DMS153 (cell line): ENCODE measurements at regions not wholly inside any gene's neighbourhood (a gene's known extent, or its start where the extent isn't known, plus 50 kb on each side); places are given as distances from the start of the nearest gene placed in this dataset.

Experiments
- DNase-seq: peaks from one replicate; lab custom pipeline; 2025; lab: John Stamatoyannopoulos, UW

DNA sequence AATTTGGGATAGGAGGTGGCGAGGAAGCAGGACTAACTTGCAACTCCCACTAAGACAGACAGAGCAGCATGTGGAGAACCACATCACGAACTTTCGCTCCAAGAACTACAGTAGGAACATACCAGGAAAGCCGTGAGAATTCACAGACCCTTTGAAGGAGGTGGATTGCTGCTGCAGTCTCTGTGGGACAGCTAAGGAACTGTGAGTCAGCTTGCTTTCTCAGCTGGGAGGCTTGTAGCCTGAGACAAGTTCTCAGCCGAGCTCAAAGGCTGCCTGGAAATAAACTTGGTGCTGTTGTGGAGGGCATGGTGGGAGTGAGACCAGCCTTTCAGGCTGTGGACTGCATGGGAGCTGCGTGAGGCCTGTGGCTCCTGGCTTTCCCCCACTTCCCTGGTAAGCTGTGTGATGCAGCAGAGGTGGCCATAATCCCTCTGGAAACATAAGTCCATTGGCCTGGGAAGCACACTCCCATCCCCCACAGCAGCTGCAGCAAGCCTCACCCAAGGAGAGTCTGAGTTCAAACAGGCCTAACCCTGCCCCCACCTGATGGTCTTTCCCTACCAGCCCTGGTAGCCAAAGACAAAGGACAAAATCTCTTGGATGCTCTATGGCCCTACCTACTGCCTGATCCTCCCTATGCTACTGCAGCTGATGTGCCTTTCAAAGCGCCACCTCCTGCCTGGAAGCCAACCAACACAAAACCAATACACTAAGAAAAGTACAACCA is 441.1 kb upstream of the HTR2A start:
- DNase-seq, result no peak

DNA sequence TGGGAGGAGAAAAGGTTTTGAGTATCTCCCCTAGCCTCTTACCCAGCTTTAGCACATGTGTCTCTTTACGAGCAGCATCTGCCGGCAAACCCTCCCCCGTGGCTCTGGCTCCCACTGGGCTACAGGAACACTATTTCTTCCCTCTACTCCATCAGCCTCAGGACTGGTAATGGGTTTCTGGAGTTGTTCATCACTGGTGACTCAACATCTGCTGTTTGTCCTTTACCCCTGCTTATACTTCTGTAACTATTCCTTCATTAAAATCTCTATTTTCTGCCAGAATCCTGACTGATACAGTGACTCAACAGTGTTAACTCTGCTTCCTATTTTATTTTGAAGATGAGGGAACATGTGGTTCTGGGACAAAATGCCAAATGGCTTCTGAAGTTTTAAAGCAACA is 437.3 kb upstream of the HTR2A start:
- no peak for DNase-seq

DNA sequence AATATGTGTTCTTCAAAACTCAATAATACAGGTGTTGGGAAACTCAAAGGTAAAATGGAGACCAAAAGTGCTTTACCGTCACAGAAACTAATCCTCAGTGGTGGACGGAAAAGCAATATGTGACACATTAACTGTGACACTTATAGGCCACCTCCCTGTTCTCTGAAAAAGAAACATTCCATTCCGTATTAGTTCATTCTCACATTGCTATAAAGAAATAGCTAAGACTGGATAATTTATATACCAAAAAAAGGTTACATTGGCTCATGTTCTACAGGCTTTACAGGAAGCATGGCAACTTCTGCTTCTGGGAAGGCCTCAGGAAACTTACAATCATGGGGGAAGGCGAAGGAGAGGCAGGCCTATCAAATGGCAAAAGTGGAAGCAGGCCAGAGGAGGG is 435.3 kb upstream of the HTR2A start:
- DNase-seq, result no peak

DNA sequence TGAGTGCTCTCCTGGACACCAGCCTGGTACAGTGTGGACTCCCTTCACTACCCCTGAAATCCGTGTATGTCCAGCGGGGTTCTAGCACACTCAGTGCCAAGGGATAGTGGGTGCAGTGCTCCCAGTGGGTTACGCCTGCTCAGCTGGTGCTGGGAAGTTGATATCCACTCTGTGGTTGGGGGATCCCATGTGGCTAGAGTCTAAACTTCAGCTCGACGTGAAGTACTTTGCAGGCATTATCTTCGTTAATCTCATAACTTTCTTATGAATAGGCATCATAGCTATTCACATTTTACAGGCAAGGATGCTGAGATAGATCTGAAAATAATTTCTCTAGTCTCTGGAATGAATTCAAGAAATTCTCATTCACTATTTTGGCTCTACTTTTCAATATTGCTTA is 433.2 kb upstream of the HTR2A start:
- DNase-seq, result no peak

DNA sequence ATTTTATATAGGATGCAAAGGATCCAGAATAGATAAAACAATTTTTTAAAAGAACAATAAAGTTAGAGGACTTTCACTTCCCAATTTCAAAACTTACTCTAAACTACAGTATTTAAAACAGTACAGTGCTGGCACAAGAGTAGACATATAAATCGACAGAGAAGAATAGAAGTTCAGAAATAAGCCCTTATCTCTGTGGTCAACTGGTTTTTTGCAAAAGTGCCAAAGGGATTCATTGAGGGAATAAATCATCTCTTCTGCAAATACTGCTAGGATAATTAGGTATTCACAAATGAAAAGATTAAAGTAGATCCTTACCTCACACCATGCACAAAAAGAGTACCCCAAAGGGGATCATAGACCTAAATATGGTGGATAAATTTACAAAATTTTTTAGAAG is 431.0 kb upstream of the HTR2A start:
- DNase-seq, result no peak

DNA sequence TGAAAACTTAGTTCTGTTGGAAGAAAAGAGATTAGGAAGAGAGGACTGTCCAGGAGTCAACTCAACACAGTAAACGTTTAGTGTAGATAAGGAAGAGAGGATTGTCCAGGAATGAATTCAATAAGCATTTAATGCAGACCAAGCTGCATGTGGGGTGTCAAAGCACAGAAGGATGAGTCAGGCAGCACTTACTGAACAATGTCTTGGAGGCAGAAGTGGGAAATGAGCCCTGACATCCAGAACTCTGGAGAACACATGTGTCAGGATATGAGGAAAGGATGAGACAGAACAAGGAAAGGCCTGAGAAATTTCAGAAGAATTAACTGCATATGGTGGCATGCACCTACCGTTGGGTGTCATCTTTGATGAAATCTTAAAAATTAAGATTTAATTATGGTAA is 429.2 kb upstream of the HTR2A start:
- no peak for DNase-seq

DNA sequence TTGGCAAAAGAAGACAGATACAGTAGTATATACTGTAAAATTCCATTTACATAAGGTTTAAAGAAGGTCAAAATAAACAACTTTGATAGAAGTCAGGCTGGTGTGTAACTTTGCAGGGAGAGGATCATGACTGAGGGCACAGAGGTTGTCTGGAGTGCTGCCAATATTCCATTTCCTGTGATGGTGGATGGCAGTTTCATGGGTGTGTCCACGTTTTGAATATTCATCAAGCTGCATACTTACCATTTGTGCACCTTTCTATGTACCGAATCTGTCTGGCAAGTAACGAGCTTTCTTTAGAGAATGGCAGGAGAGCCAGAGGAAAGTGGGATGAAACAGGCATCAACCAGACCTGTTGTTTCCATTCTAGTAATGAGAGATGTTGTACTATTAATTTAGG is 420.5 kb upstream of the HTR2A start:
- DNase-seq, result no peak

DNA sequence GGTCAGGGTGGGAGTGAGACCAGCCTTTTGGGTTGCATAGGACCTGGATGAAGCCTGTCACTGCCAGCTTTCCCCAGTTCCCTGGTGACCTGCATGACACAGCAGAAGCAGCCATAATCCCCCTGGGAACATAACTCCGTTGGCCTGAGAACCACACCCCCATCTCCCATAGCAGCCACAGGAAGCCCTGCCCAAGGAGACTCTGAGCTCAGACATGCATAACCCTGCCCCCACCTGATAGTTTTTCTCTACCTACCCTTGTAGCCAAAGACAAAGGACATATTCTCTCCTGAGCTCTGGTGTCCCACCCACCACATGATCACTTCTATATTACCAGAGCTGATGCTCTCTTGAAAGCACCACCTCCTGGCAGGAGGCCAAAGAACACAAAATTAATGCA is 413.5 kb upstream of the HTR2A start:
- DNase-seq, result no peak

DNA sequence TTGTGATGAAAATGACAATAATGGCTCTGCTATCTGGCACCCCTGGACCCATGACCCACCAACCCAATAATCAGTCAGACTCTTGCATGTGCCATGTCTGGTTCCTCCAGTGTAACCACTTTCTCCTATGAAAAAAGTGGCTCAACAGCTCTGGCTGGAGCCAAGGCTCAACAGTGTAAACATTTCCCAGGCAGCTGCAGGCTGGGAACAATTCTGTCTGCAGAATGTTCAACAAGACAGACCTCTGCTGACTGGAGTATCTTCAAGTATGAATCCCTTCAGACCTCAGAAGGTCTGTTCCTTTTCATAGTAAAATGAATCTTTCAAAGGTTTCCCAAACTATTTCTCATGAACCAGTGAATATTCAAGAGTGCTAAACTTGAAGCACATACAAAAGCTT is 410.1 kb upstream of the HTR2A start:
- DNase-seq, result no peak

DNA sequence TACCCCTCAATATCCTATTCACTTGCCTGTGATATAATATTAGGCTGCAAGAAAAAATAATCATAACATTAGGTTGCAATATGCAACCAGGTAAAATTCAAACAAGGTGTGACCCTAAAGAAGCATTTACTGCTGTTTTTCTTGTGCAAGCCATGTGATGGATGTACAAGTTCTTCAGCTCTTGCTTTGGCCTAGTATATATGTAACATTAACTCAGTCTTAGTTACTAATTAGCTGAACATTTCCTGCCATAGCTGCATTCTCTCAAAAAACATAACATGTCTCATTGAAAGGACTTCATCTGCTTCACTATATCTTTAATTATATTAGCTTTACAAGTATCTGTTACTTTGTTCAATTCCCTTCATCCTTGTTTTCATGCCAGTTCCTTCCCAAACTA is 406.8 kb upstream of the HTR2A start:
- DNase-seq, result no peak

DNA sequence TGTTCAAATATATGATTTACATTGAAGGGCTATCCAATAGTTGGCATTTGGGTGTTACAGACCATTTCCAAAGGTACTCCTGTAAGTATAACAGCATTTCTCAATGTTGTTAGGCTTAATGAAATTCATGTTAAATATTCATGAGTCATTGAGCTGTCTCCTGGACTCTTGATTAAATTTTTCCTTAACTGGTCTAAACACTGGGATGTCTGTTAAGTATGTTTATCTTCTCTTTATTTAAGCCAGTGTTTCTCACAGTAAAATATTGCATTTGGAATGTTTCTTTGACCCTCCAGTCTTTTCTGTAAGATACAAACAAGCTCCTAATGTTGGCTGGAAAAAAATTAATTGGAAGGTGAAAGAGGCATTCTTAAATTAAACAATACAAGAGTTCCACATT is 402.5 kb upstream of the HTR2A start:
- no peak for DNase-seq

DNA sequence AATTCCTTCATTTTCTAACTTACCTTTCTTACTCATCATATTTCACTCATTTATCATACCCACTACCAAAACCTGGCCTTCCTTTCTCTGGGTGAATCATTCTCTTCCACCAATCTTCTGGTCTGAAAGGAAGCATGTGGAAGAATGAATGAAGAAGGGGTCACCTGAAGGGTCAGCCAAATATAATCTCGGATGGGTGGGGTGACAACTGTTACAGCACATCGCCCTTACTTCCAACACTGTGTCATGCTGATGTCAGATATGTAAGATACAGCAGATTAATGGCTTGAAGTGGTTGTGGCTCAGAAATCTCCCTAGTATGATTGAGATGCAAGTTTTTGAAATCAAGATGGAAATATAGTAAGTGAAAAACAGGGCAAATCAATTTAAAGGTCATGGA is 401.7 kb upstream of the HTR2A start:
- no peak for DNase-seq

DNA sequence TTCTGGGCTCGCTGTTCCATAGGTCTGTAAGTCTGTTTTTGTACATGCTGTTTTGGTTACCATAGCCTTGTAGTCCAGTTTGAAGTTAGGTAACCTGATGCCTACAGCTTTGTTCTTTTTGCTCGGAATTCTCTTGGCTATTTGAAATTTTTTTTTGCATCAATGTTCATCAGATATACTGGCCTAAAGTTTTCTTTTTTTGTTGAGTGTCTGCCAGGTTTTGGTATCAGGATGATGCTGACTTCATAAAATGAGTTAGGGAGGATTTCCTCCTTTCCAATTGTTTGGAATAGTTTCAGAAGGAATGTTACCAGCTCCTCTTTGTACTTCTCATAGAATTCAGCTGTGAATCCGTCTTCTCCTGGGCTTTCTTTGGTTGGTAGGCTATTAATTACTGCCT is 397.8 kb upstream of the HTR2A start:
- no peak for DNase-seq

DNA sequence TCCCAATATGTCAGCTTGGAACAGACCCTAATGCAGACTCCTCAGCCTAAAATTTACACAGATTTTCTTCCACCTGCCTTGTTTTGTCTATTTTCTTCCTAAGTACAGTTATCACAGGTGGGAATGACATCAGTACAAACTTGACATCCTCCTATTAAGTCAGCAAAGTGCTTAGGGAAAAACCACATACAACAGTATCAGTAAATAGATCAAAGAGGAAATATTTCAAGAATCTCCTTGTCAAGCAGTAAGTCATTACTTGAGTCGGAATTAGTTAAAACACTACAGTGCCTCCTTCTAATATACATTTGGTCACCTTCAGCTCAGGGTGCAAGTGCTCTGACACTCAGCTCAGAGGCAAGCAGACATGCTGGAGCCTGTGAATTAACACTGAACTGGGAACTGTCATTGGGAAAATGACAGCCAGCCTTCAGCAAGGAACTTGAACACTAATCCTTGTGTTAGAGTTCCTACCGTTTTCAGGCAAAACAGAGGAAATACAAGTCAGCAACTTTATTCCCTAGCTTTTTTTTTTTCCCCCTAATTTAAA is 394.3 kb upstream of the HTR2A start:
- no peak for DNase-seq

DNA sequence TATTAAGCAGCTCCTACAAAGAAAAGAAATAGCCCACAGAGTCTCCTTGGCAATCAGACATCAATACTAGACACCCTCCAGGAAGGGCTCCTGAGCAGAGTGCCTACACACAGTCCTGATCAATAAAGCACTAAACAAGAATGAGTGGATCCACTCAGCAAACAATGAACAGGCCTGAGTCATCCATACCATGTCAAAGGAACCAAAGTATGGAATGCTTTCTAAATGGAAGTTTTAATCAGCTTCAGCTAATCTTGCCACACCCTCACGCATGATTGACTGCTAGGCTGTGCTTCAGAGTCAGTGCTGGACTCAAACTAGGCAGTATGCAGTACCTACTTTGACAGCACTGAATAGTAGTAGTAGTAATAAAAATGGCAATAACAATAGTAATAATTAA is 392.7 kb upstream of the HTR2A start:
- no peak for DNase-seq

DNA sequence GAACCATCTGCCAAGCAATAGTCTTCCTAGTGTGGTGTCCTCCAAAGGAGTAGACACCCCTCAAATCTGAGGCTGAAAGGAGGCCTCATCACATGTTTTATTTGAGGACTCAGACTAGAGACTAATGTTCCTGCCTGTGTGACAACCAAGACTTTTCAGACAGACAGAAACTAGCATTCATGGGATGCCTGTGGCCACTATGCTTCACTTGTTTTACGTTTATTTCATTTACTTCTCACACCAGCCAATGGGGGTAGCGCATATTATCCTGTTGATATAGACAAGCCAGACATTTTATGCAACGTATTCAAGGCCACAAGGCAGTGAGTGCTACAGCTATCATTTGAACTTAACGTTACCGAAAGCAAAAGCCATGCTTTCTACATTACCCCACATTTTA is 391.7 kb upstream of the HTR2A start:
- DNase-seq, result no peak

DNA sequence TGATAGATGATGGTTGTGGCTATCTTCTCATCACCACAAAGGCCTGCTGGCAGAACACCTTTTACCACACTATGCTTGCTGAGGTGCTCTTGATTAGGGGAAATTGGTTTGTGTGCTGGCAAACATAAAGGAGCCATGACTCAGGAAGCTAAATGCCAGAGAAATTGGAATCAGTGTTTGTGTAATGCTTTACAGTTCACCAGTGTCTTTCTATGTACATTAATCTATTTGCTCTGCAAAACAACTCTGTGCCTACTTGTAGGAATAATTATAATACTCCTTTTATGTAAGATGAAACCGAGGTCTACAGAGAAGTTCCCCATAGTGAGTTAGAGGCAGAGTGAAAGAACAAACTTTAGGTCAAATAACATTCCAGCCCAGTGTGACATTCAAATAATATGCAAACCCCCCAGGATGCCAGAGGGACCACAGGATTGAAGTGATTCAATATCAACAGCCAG is 390.5 kb upstream of the HTR2A start:
- no peak for DNase-seq

DNA sequence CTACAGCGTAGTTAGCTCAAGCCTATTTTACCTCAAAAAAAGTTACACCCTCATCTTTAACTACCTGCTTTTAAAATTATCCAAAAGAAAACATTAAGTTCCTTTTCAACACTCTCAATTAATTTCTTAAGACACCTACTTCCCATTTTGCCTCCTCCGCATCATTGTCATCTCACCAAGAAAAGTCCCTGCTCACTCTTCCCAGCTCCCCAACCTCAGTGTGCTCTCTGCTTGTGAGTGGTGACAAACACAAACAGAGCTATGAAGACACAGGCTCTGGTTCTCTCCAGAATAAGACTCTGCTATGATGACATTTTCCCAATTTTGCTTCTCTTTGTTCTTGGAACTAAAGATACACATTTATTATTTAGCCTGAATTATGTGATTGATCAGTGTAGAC is 385.1 kb upstream of the HTR2A start:
- no peak for DNase-seq

DNA sequence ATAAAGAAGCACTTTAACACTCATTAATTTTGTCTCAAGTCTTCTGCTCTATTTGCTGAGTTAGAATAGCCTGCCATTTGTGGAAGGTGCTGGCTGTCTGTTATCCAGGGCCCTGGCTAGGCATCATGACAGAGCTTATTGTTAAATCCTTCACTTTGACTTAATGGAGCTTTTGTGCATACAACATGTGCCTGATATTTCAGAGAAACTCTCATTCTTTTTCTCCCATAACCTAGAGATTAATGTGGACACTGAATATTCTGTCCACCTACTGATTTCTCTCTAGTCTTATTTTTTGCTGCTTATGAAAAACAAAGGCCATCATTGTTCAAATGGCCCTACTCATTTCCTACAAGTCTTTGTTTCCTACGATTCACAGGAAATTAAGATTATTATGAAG is 383.1 kb upstream of the HTR2A start:
- no peak for DNase-seq

DNA sequence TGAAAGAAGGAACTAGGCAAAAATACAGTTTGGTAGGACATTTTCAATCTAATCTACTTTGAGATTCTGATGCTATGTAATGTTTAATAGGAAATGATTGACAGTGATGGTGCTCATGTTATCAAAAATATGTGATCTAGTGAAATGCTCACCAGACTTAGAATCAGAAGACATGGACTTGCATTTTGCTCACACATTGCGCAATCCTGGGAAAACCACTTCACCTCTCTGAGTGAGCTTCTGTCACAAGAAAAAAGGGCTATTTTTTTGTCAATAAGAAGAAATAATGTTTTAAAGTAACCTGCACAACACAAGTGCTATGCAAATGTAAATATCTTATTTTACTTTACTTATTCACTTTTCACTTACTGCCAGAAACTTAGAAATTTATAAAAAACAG is 380.9 kb upstream of the HTR2A start:
- no peak for DNase-seq

DNA sequence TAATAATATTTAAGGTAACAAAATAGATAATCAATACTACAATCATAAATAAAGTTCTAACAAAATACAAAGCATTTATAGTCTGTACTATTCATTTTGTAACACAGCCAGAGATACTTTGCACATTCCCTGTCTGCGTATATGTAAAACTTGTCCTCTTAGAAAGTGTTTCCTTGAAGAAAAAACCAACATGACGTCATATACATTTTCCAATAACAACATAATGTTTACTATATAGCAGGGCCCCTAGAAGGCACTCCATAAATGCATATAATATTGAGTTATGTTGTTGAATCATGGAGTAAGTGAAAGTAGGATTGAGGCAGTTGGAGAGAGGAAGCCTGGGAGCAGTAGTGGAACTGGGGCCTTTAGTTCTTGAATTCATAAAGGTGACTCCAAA is 371.4 kb upstream of the HTR2A start:
- no peak for DNase-seq

DNA sequence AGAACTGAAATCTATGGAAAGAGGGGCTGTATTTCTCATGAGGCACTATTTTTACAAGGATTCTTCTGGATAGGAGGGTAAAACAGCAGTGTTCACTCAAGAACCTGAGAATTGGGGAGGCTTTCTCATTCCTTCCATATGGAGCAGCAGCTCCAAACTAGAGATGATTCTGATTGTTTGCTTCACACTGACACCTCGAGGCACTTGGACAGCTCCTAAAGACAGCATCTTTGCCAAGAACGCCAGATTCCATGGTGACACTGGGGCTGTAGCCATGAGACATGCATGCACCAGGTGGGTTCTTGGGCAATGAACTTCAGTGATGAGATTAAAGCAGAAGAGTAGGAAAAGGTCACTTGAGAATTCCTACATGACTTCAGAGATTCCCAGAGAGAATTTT is 361.5 kb upstream of the HTR2A start:
- DNase-seq, result no peak

DNA sequence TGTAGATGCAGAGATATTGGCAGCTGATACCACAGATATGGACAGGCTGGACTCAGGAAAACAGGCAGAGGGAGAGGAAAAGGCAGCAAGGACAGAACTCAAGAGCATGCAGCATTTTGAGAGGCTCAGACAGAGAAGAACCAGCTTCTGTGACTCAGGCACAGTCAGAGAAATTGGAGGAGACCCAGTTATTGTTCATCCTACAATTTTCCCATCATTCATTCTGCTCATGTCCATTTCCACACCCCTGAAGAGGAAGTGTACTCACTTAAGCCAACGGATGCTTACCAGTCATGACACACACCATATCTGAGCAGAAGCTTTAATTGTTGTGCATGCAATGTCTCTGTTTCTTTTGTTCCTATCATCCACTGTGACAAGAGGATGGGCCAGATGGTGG is 359.8 kb upstream of the HTR2A start:
- no peak for DNase-seq

DNA sequence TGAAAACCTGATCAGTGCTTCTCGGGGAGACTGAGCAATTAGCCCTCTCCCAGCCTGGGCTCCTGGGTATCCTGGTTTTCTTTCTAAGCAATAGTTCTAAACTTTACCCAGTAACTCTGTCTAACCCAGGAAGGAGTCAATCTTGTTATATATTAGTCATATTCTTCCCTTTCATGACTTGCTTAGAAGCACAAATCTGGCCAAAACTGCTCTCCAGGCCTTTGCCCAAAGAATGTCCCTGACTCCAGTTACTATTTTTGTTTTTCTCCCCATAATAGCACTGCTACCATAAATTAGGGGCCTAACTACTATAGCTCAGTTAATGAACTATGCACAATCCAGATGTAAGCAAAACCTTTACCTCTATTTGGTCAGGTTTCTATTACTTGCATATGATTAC is 355.8 kb upstream of the HTR2A start:
- DNase-seq, result no peak
